AG08395 (cell line): ENCODE measurements at regions not wholly inside any gene's neighbourhood (a gene's known extent, or its start where the extent isn't known, plus 50 kb on each side); places are given as distances from the start of the nearest gene placed in this dataset.

Source experiments
- DNase-seq: peaks from one replicate; pipeline ENCODE4 v3.0.0; 2012; ENCODE audit warnings: mixed read lengths, low spot score

GRCh38 chr18:28404694-28405093, 227.8 kb upstream of the CDH2 start:
- no peak for DNase-seq

DNA sequence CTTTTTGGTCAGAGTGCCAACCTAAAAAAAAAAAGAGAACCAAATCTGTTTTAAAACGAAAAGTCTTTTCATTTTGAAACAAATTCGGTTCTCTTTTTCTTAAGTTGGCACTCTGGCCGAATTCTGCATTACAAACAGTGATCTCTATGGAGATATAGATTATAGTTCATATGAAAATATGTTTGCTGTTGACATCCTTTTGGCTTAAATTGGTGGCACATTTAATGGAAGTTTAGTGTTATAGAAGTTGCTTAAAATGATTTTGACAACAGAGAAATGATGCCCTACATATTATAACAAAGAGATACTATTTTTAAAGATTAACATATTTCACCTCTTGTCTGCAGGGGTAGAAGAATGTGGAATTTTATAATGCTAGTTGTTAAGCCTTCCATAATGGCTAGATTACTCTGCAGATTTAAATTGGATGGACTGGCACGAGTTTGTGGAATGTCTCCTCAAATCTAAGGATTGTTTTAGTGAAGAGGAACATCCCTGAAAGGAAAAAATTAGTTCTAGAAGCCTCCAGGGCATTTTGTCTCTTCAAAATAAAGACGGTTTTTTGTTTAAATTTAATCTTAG, 222.9 kb upstream of the CDH2 start:
- no peak for DNase-seq

DNA sequence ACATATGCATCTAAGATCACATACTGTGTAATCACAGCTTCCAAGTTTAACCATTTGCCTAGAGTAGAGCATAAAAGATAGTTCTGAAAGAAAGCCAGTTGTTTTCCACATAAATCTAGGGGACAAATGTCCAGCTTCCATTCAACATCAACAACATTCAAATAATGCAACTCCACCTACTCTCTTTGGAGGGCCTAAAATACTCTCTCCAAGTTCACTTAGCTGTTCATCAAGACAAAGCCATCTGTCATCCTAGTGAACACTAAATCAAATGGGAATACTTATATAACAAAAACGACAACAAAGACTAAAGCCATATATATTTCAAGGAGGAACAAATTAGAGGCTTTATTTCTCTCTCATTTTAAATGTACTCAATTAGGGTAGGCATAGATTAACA, 221.5 kb upstream of the CDH2 start:
- DNase-seq, result no peak

GRCh38 chr18:28390022-28390421, 213.1 kb upstream of the CDH2 start:
- no peak for DNase-seq

GRCh38 chr18:28382215-28382879, 205.4 kb upstream of the CDH2 start:
- no peak for DNase-seq

DNA sequence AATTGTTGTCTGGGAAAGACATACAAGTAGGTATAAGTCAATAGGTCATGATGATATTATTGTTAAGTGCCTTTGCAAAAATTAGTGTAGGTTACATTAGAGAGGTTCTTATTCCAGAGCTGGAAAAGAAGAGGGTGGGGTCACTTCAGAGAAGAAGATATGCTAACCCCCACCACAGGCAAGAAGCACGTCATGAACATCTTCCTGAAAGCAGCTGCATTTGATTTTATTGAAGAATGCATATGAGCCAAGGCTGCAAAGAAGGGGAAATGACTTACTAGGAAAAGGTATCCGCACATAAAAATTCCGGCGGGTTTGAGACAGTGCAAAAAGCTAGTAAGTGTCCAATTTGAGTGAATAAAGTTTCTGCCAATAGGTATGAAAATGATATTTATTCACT, 195.3 kb upstream of the CDH2 start:
- no peak for DNase-seq

GRCh38 chr18:28366676-28367075, 189.7 kb upstream of the CDH2 start:
- DNase-seq, result no peak

GRCh38 chr18:28365411-28365831, 188.5 kb upstream of the CDH2 start:
- DNase-seq, result no peak

DNA sequence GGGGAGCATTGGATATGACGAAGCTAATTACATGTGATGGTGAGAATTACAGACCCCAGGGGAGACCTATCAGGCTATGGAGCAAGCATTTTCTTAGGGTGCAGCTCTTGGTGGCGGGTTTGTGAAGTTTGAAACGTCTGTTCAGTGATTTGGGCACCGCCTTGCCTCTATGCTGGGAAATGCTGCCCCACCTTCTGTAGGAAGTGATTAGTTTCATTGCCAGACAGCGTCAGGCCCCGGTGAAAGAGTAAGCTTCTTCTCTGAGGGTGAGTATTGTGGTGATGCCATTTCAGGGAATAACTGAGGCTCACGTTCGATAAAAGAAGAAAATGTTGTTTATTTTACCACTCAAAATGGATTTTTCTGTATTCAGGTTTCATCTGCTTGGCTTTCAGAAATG, 186.2 kb upstream of the CDH2 start:
- DNase-seq, result no peak

GRCh38 chr18:28359176-28359575, 182.2 kb upstream of the CDH2 start:
- no peak for DNase-seq

DNA sequence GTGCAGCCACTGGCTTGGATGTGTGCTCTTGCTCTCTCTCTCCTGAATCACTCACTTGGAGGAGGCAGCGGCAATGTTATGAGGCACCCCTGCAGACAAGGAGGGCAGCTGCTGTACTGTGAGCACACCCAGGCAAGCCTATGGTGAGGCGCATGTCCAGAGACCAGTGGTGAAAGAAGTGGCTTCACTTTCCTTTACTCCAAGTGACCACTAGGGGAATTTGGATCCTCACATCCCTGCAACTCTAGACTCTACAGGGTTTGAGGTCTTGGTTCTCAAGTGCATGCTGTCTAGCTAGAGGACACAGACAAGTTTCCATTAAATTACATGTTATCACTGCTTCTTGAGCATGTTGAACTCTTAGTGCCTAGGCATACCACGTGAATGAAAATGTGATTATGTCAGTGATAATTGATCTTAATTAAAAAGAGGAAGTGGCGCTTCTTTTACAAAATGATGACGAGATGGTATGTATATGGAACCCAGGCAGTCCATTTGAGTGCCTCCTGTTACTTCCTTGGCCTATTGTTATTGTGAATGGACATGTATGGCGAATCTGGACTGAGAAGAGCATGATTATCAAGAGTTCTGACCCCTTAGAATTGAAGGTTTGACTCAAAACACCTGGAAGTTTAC, 181.0 kb upstream of the CDH2 start:
- no peak for DNase-seq

DNA sequence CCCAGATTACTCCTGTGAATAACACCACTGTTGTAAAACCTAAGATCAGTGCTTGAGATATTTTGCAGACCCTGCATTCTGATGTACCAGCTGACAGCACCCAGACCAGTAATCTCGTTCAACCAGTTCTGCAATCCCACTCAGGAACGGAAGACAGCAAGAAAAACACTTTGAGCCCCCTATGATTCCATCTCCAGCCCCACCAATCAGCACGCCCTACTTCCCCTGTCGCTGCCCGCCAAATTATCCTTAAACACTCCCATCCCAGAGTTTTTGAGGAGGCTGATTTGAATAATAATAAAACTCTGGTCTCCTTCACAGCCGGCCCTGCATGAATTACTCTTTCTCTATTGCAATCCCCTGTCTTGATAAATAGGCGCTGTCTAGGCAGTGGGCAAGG, 173.9 kb upstream of the CDH2 start:
- DNase-seq, result no peak

DNA sequence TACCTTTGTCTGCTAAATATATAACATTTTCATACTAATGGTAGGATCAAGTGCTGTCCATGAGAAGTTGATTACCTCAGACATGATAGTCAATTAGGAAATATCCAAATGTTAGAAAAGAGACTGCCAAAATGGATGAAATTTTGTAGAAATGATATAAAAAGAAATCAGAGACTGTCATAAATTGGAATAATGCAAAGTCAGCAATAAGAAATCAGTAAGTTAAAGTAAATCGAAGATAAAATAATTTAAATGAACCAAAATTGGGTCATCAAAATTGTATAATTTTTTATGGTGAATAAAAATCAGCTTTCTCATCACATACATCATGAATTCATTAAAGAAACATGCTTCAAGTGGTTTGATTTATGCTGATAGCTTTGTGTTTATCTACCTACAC, 165.3 kb upstream of the CDH2 start:
- no peak for DNase-seq

DNA sequence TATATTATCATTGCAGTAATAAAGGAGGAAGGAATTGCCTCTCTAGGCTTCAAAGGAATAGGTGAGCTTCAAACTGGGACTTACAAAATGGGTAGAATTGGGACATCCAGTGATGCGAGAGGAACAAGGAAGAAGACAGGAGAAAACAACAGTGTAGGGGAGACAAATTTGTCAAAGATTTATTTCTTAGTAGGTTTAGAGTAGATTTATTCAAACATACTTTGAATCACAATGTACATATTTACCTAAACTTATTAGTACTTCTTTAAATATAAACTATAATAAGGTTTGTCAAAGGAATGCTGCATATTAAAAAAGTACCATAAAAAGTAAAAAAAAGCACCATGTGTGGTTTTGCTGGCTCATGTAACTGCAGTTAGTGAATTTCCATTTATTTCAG, 161.4 kb upstream of the CDH2 start:
- DNase-seq, result no peak

- no peak for DNase-seq
These were observed 157.6 kb upstream of the CDH2 start for GRCh38 chr18:28334516-28334915.

- no peak for DNase-seq
These were observed 155.1 kb upstream of the CDH2 start for GRCh38 chr18:28332071-28332470.

- no peak for DNase-seq
These were observed 154.6 kb upstream of the CDH2 start for GRCh38 chr18:28331551-28331950.

DNA sequence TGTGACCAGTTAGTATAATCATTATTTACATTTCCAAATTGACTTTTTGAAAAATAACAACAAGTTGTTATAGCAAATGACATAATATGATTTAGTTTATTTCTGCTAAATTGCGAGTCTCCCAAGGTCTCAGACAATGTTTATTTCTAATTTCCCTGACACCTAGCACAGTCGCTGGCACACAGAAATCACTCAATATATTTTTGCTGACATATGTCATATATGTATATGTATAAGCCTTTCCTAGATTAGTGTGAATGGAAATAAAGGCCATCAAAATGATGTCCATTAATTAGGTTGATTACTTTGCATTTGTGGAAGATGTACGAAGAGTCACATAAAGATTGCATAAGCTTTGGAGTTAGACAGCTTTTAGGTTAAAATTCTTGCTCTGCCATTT, 136.7 kb upstream of the CDH2 start:
- no peak for DNase-seq

DNA sequence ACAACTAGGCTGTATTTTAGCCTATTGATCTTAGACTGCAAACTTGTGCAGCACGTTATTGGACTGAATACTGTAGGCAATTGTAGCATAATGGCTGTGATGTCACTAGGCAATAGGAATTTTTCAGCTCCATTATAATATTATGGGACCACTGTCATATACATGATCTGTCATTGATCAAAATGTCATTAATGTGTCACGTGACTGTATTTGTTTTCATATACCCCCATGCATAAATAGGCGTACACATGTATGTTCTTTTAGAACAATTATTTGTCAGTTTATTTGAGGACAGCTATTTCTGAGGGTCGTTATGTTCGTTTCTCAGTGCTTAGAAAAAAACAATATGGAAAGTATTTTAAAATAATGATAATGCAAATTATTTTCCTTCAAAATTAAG, 111.9 kb upstream of the CDH2 start:
- DNase-seq, result no peak

GRCh38 chr18:28287146-28287545, 110.2 kb upstream of the CDH2 start:
- no peak for DNase-seq

GRCh38 chr18:28284132-28284531, 107.2 kb upstream of the CDH2 start:
- no peak for DNase-seq

GRCh38 chr18:28281400-28281799, 104.5 kb upstream of the CDH2 start:
- DNase-seq, result no peak

GRCh38 chr18:28269750-28270149, 92.8 kb upstream of the CDH2 start:
- no peak for DNase-seq
